Smooth muscle cell (in vitro differentiated cells): ENCODE measurements at regions not wholly inside any gene's neighbourhood (a gene's known extent, or its start where the extent isn't known, plus 50 kb on each side); places are given as distances from the start of the nearest gene placed in this dataset.

ENCODE experiments used
- DNase-seq: peaks from one replicate; lab custom pipeline; 2025; ENCODE audit not compliant: unreplicated experiment; lab: John Stamatoyannopoulos, UW
- H2AFZ ChIP-seq: fragments of 200-600 bp; sonication (generic); 2 replicates; pipeline ENCODE4 v1.6.0; 2016; ENCODE audit warnings: antibody characterized with exemption, low read depth, mild to moderate bottlenecking
- H3F3A ChIP-seq: fragments of 200-600 bp; sonication (generic); 2 replicates; pipeline ENCODE4 v1.6.0; 2017; ENCODE audit warnings: antibody characterized with exemption, low read depth
- H3K27ac ChIP-seq: fragments of 200-600 bp; sonication (generic); 2 replicates; pipeline ENCODE4 v1.5.1; 2016; ENCODE audit warnings: low read depth, mild to moderate bottlenecking
- H3K27me3 ChIP-seq: fragments of 200-600 bp; sonication (generic); 2 replicates; pipeline ENCODE4 v1.6.1; 2016; ENCODE audit warnings: low read depth, mild to moderate bottlenecking
- H3K36me3 ChIP-seq: fragments of 200-600 bp; sonication (generic); 2 replicates; pipeline ENCODE4 v1.5.1; 2016; ENCODE audit warnings: low read depth
- H3K4me1 ChIP-seq: fragments of 200-600 bp; sonication (generic); 2 replicates; pipeline ENCODE4 v1.5.1; 2016; ENCODE audit warnings: low read depth
- H3K4me2 ChIP-seq: fragments of 200-600 bp; sonication (generic); 2 replicates; pipeline ENCODE4 v1.6.0; 2016; ENCODE audit warnings: mild to moderate bottlenecking
- H3K4me3 ChIP-seq: fragments of 200-600 bp; sonication (generic); 2 replicates; pipeline ENCODE4 v1.5.1; 2016; ENCODE audit warnings: mild to moderate bottlenecking
- H3K79me2 ChIP-seq: fragments of 200-600 bp; sonication (generic); 2 replicates; pipeline ENCODE4 v1.6.0; 2016; ENCODE audit warnings: low read depth, mild to moderate bottlenecking
- H3K9ac ChIP-seq: fragments of 200-600 bp; sonication (generic); 2 replicates; pipeline ENCODE4 v1.6.0; 2016; ENCODE audit warnings: low read depth
- H3K9me3 ChIP-seq: fragments of 200-600 bp; sonication (generic); replicated peaks from 2 replicates; pipeline ENCODE4 v1.5.1; 2016; ENCODE audit warnings: low read depth
- H4K20me1 ChIP-seq: fragments of 200-600 bp; sonication (generic); 2 replicates; pipeline ENCODE4 v1.6.0; 2016; ENCODE audit warnings: low read depth
- CTCF ChIP-seq: fragments of 200-600 bp; sonication (generic); IDR thresholded peaks from 2 replicates; pipeline ENCODE4 v1.5.1; 2017; ENCODE audit warnings: borderline replicate concordance, mild to moderate bottlenecking, antibody characterized with exemption; ENCODE audit not compliant: insufficient read depth, poor library complexity, severe bottlenecking
- WGBS: methylation state at CpG from one replicate; pipeline ENCODE4 v1.1.7; 2016; ENCODE audit warnings: low lambda C conversion rate; 5-methylcytosine and 5-hydroxymethylcytosine counted together

GRCh38 chr2:240229603-240230235 is 89.3 kb upstream of the OTOS start:
- Histone ChIP-seq H3K36me3 (no peaks in the 10 kb centered on the region), H3K9ac (no peak overlapping the region), H3K4me1 (no peaks in the 10 kb centered on the region), H2AFZ (no peak overlapping the region), H3F3A (no peaks in the 10 kb centered on the region), H3K4me2 (no peak overlapping the region), H4K20me1 (no peaks in the 10 kb centered on the region), H3K4me3 (no peak overlapping the region), H3K79me2 (no peaks in the 10 kb centered on the region), H3K27ac (no peak overlapping the region), H3K9me3 (no peaks in the 10 kb centered on the region), H3K27me3 (no peaks in the 10 kb centered on the region)
- TF ChIP-seq CTCF: no peak
- WGBS: 82% methylated on average over 5 of the region's 5 CpGs
- DNase-seq: no peak

GRCh38 chr2:240230291-240230931 is 90.0 kb upstream of the OTOS start:
- no peak overlapping the region for H3K9ac ChIP-seq
- no peak overlapping the region for H2AFZ ChIP-seq
- H4K20me1 ChIP-seq: no peaks in the 10 kb centered on the region
- no peaks in the 10 kb centered on the region for H3K4me1 ChIP-seq
- H3K27me3 ChIP-seq: no peaks in the 10 kb centered on the region
- H3K27ac ChIP-seq: no peak overlapping the region
- no peaks in the 10 kb centered on the region for H3F3A ChIP-seq
- WGBS: 92% methylated on average over 9 of the region's 9 CpGs
- H3K4me3 ChIP-seq: no peak overlapping the region
- TF ChIP-seq CTCF: no peak
- H3K9me3 ChIP-seq: no peaks in the 10 kb centered on the region
- no peak overlapping the region for H3K4me2 ChIP-seq
- no peak for DNase-seq
- H3K79me2 ChIP-seq: no peaks in the 10 kb centered on the region
- H3K36me3 ChIP-seq: no peaks in the 10 kb centered on the region

GRCh38 chr2:240231838-240232244 is 91.4 kb upstream of the OTOS start:
- Histone ChIP-seq H3K9me3 (no peaks in the 10 kb centered on the region), H3K27me3 (no peaks in the 10 kb centered on the region)
- DNase-seq: no peak

More at GRCh38 chr2:240231838-240232244, 91.4 kb upstream of the OTOS start:
- no peaks in the 10 kb centered on the region for H4K20me1 ChIP-seq
- TF ChIP-seq CTCF: no peak
- H3K79me2 ChIP-seq: no peaks in the 10 kb centered on the region
- no peak overlapping the region for H2AFZ ChIP-seq
- WGBS: 97% methylated on average over 12 of the region's 12 CpGs
- H3K36me3 ChIP-seq: no peaks in the 10 kb centered on the region
- H3K4me1 ChIP-seq: no peaks in the 10 kb centered on the region
- H3F3A ChIP-seq: no peaks in the 10 kb centered on the region
- H3K9ac ChIP-seq: no peak overlapping the region
- H3K27ac ChIP-seq: no peak overlapping the region
- H3K4me3 ChIP-seq: no peak overlapping the region
- no peak overlapping the region for H3K4me2 ChIP-seq
